NCI-H524 (cell line): ENCODE measurements at regions not wholly inside any gene's neighbourhood (a gene's known extent, or its start where the extent isn't known, plus 50 kb on each side); places are given as distances from the start of the nearest gene placed in this dataset.

Experiments
- DNase-seq, 2 experiments: peaks; one replicate each; lab custom pipeline; 2025; lab: John Stamatoyannopoulos, UW

DNA sequence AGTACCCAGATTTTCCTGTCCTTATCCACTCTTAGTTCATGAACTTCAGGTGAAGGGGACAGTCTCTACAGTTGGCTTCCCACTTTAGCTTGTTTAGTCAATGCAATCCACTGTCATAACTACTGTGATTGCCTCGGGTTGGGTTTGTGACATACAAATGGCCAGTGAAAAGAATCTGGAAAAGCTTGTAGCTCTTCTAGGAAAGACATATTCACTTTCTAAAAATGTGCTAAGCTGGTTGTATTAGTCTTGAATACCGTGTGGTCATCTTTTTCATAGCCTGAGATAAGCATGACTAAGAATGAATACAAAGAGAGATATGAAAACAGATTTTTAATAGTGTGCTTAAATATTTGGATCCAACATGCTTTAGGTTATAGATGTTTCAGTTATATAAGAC is 1443.5 kb upstream of the IGFBP7 start:
- no peak for DNase-seq

DNA sequence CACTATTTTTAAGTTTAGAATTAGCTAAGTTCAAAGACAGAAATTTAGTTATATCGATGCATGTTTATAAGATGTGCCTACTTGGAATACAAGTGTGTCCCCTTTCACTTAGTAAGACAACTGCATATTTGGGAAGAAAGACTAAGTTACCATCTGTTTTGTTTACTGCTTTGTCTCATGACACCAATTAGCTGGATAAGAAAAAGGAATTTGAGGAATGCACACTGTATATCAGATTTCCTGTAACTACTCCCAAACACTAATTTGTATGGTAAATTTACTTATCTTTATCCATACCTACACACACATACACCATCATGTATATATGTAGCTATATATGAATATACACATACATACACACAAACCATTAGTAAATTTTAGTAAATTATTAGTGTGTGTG is 1442.8 kb upstream of the IGFBP7 start:
- no peak for DNase-seq

DNA sequence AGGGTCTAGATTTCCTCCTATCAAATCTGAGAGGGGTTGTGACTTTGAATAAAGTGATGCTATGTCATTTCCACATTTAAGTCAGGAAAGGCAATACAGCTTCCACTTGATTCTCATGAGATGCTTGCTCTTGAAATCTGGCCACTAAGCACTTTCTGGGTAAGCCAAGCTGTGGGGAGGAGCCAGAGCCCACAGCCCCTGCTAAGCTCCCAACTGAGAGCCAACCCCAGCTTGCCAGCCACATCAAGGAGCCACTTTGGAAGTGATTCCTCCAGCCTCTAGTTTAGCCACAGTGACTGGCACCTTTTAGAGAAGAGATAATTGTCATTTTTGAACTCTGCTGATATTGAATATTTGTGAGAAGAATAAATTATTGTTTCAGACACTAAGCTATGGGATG is 1441.5 kb upstream of the IGFBP7 start:
- DNase-seq = no peak

- no peak for DNase-seq
These were observed 1433.3 kb upstream of the IGFBP7 start for GRCh38 chr4:58543465-58543864.

- DNase-seq = no peak
These were observed 1431.7 kb upstream of the IGFBP7 start for GRCh38 chr4:58541926-58542325.

- DNase-seq = no peak
These were observed 1412.7 kb upstream of the IGFBP7 start for GRCh38 chr4:58522765-58523382.

DNA sequence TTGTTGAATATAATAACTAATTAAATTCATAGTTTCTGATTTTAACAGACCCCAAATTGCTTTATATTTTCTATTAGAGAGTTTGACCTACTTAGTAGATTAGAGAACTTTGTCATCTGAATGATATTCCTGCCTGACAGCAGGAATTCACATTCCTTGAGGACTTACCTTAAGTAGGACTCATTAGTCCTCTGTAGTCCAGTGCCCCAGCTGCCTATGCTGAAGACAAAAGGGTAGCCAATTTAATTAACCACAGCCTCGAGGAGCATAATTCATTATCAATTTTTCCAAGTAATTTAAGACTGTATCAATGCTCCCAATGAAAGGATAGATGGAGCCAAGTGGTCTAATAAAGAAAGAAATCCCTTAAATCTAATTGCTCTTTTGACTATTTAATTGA is 1405.0 kb upstream of the IGFBP7 start:
- DNase-seq = peak; percentile 45 to 63

- DNase-seq = peak in 1 of 2 experiments; percentile 27
These were observed 1404.1 kb upstream of the IGFBP7 start for GRCh38 chr4:58514299-58514698.

DNA sequence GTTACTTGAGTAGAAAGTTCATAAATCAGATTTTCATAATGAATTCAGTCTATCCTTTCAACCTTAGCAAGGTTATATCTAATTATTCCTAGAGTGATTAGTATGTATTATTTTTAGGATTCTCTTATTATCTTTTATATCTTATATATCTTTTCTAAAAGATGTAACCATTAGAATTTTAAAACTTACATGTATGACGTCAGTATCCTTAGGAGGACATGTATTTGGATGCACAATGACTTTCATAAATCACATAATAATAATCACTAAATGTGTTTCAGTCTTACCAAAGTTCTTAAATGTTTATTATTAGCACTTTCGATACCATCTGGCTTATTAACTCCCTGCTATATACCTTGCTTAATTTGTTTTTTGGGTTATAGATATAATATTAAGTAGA is 1400.5 kb upstream of the IGFBP7 start:
- DNase-seq = no peak

DNA sequence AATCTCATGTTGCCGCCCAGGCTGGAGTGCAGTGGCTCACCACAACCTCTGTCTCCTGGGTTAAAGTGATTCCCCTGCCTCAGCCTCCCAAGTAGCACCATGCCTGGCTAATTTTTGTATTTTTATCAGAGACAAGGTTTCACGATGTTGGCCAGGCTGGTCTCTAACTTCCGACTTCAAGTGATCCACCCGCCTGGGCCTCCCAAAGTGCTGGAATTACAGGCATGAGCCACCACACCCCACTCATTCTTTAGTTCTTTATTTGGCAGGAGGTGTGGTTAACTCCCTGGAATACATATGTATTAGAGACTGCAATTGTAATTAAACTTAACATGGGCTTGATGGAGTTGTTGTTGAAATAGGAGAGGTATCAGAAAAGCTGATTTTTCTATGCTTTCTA is 1396.9 kb upstream of the IGFBP7 start:
- DNase-seq = no peak

- no peak for DNase-seq
These were observed 1392.7 kb upstream of the IGFBP7 start for GRCh38 chr4:58502839-58503238.

GRCh38 chr4:58499182-58499581 is 1389.0 kb upstream of the IGFBP7 start:
- DNase-seq = no peak

DNA sequence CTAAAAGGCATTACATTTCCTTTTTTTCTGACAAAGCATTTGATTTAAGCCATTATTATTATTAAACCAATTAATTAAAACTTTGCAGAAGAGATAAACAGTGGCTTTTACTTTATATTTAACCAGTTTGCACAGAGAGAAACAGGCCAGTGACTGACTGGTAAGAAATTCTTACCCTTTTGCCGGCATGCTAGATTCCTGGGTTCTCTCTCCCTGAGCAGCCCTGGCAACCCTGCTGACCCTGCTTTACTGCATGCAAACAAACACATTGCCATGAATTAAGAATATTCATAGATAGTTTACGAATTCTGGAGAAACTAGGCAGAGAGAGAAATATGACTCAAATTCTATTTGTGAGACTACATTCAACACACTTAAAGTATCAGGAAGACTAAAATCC is 1381.4 kb upstream of the IGFBP7 start:
- no peak for DNase-seq

- DNase-seq = no peak
These were observed 1367.8 kb upstream of the IGFBP7 start for GRCh38 chr4:58477950-58478349.

GRCh38 chr4:58477513-58477912 is 1367.3 kb upstream of the IGFBP7 start:
- no peak for DNase-seq

- no peak for DNase-seq
These were observed 1364.9 kb upstream of the IGFBP7 start for GRCh38 chr4:58475097-58475496.

- DNase-seq = no peak
These were observed 1354.8 kb upstream of the IGFBP7 start for GRCh38 chr4:58465031-58465430.

GRCh38 chr4:58456727-58457384 is 1346.7 kb upstream of the IGFBP7 start:
- no peak for DNase-seq

- no peak for DNase-seq
These were observed 1343.8 kb upstream of the IGFBP7 start for GRCh38 chr4:58453956-58454355.

DNA sequence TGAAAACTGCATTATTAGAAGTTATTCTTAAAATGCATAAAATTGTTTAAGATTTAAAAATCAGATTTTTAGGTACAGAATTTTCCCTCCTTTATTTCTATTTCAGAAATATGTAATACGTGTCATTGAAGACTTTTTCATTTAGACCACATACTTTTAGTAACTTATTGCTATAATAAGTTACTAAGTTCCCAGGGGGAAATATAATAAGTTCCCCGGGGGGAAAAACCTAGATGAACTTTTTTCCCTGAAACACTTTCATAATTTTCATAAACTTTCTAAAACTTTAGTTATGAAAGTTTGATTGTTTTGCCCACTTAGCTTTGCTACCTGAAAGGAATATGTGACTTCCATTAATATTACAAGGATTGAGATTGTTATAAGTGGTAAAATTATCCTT is 1341.5 kb upstream of the IGFBP7 start:
- DNase-seq = no peak

- DNase-seq = no peak
These were observed 1325.7 kb upstream of the IGFBP7 start for GRCh38 chr4:58435871-58436270.

- DNase-seq = no peak
These were observed 1303.7 kb upstream of the IGFBP7 start for GRCh38 chr4:58413849-58414248.

- DNase-seq = no peak
These were observed 1301.7 kb upstream of the IGFBP7 start for GRCh38 chr4:58411904-58412303.

DNA sequence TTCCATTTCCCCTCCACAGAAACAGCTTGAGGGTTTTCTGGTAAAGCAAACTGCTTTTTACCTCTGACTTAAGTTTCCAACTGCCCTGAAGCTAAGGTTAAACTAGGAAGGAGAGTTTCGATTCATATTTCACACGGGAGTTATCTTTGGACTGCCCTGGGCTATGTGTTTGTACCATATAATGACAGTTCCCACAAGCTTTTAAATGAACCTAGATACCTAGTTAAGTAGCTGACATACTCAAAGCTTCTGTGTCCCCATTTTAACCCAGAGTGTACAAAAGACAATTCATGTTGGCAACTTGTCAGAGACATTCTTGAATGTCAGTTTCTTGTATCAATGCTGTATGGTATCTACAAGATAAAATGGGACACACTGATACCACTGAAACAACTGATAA is 1296.6 kb upstream of the IGFBP7 start:
- DNase-seq = no peak
